HEK293 (cell line): ENCODE measurements at regions not wholly inside any gene's neighbourhood (a gene's known extent, or its start where the extent isn't known, plus 50 kb on each side); places are given as distances from the start of the nearest gene placed in this dataset.

Source experiments
- PRDM10 ChIP-seq: fragments of 450-650 bp; formaldehyde crosslinking; IDR thresholded peaks from 2 replicates; pipeline ENCODE4 v1.5.1; 2016; ENCODE audit warnings: missing biosample characterization, missing genetic modification characterization
- SCRT1 ChIP-seq: fragments of 450-650 bp; formaldehyde crosslinking; IDR thresholded peaks from 2 replicates; pipeline ENCODE4 v1.5.1; 2016; ENCODE audit warnings: missing biosample characterization, missing genetic modification characterization, borderline replicate concordance
- YY1 ChIP-seq: fragments of 450-650 bp; formaldehyde crosslinking; IDR thresholded peaks from 2 replicates; pipeline ENCODE4 v1.5.1; 2018; ENCODE audit warnings: missing biosample characterization, missing genetic modification characterization
- ZBTB8A ChIP-seq: fragments of 450-650 bp; formaldehyde crosslinking; IDR thresholded peaks from 2 replicates; pipeline ENCODE4 v1.5.1; 2016; ENCODE audit warnings: missing biosample characterization, missing genetic modification characterization
- ZNF24 ChIP-seq: fragments of 450-650 bp; formaldehyde crosslinking; IDR thresholded peaks from 2 replicates; pipeline ENCODE4 v1.5.1; 2016; ENCODE audit warnings: missing biosample characterization, missing genetic modification characterization
- ZNF391 ChIP-seq: fragments of 450-650 bp; formaldehyde crosslinking; IDR thresholded peaks from 2 replicates; pipeline ENCODE4 v1.5.1; 2016; ENCODE audit warnings: low read depth, missing biosample characterization, missing genetic modification characterization, borderline replicate concordance
- ZNF501 ChIP-seq: fragments of 450-650 bp; formaldehyde crosslinking; IDR thresholded peaks from 2 replicates; pipeline ENCODE4 v1.5.1; 2016; ENCODE audit warnings: missing biosample characterization, missing genetic modification characterization
- ZNF558 ChIP-seq: fragments of 450-650 bp; formaldehyde crosslinking; IDR thresholded peaks from 2 replicates; pipeline ENCODE4 v1.5.1; 2016; ENCODE audit warnings: missing biosample characterization, missing genetic modification characterization
- ZSCAN18 ChIP-seq: fragments of 450-650 bp; formaldehyde crosslinking; IDR thresholded peaks from 2 replicates; pipeline ENCODE4 v1.5.1; 2016; ENCODE audit warnings: missing biosample characterization, missing genetic modification characterization
- TF ChIP-seq, protein P1 (sequence below): fragments of 450-650 bp; formaldehyde crosslinking; IDR thresholded peaks from 2 replicates; pipeline ENCODE4 v1.5.1; 2016; ENCODE audit warnings: missing biosample characterization, missing genetic modification characterization

- TF ChIP-seq ZNF24 (tag by site-specific recombination) (no peak), SCRT1 (tag by site-specific recombination) (no peak), YY1 (tag by site-specific recombination) (no peak), ZSCAN18 (tag by site-specific recombination) (no peak), ZNF558 (no peak), ZNF391 (tag by site-specific recombination) (no peak), ZBTB8A (tag by site-specific recombination) (no peak), ZNF501 (tag by site-specific recombination) (no peak), PRDM10 (tag by site-specific recombination) (no peak)
- TF ChIP-seq, protein P1, sequence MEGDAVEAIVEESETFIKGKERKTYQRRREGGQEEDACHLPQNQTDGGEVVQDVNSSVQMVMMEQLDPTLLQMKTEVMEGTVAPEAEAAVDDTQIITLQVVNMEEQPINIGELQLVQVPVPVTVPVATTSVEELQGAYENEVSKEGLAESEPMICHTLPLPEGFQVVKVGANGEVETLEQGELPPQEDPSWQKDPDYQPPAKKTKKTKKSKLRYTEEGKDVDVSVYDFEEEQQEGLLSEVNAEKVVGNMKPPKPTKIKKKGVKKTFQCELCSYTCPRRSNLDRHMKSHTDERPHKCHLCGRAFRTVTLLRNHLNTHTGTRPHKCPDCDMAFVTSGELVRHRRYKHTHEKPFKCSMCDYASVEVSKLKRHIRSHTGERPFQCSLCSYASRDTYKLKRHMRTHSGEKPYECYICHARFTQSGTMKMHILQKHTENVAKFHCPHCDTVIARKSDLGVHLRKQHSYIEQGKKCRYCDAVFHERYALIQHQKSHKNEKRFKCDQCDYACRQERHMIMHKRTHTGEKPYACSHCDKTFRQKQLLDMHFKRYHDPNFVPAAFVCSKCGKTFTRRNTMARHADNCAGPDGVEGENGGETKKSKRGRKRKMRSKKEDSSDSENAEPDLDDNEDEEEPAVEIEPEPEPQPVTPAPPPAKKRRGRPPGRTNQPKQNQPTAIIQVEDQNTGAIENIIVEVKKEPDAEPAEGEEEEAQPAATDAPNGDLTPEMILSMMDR (tag by site-specific recombination): no peak
Observed at GRCh38 chr4:15139599-15139998, 137.3 kb downstream of the CPEB2 start.
